Heart right ventricle (tissue), 16 donors: ENCODE measurements at regions not wholly inside any gene's neighbourhood (a gene's known extent, or its start where the extent isn't known, plus 50 kb on each side); places are given as distances from the start of the nearest gene placed in this dataset.
"Not testable (repeated sequence)": the region's sequence is repeated elsewhere in the genome, so short reads cannot be mapped to it uniquely, and the experiment has no call there.

Source experiments
- ATAC-seq, 8 donors: fragments of 200-7000 bp; cut with Tn5 transposase; one replicate each; pipeline ENCODE4 v1.9.1; 2020; ENCODE audit warnings: mild to moderate bottlenecking in 8 of 8, moderate library complexity in 8 of 8, moderate number of reproducible peaks in 1 of 8
- DNase-seq, 2 donors: peaks; one replicate each; pipeline ENCODE4 v3.0.0-alpha.2; 2020
- H3K27ac ChIP-seq, 10 donors: fragments of 200-600 bp; sonication (generic) in 2 of 10; one replicate each; pipeline versions ENCODE4 v1.5.0 to v1.8.0; 2020 to 2022; ENCODE audit warnings: mild to moderate bottlenecking in 3 of 10
- H3K27me3 ChIP-seq, 7 donors: fragments of 200-600 bp; one replicate each; pipeline ENCODE4 v1.8.0; 2021 to 2022; ENCODE audit warnings: mild to moderate bottlenecking in 2 of 7
- H3K36me3 ChIP-seq, 9 donors: fragments of 200-600 bp; sonication (generic) in 1 of 9; one replicate each; pipeline versions ENCODE4 v1.5.0 to v1.8.0; 2020 to 2022; ENCODE audit warnings: mild to moderate bottlenecking in 2 of 9
- H3K4me1 ChIP-seq, 9 donors: fragments of 200-600 bp; sonication (generic) in 1 of 9; one replicate each; pipeline versions ENCODE4 v1.5.0 to v1.8.0; 2020 to 2022; ENCODE audit warnings: mild to moderate bottlenecking in 4 of 9
- H3K4me3 ChIP-seq, 10 donors: fragments of 200-600 bp; sonication (generic) in 2 of 10; one replicate each; pipeline versions ENCODE4 v1.5.0 to v1.8.0; 2020 to 2022; ENCODE audit warnings: mild to moderate bottlenecking in 7 of 10, moderate library complexity in 2 of 10
- H3K9me3 ChIP-seq, 11 donors: fragments of 200-600 bp in 10 of 11; sonication (generic) in 2 of 11; one replicate each; pipeline versions ENCODE4 v1.5.0 to v1.8.0; 2013 to 2022; ENCODE audit warnings: mild to moderate bottlenecking in 2 of 11, control low read depth in 1 of 11, moderate library complexity in 1 of 11
- WGBS, 2 donors: extraction: QIAGEN DNeasy Blood & Tissue Kit; methylation state at CpG; one replicate each; pipeline ENCODE4 v1.1.7; 2013; ENCODE audit warnings: inconsistent platforms in 1 of 2; 5-methylcytosine and 5-hydroxymethylcytosine counted together
- intact Hi-C, 10 donors: fragments of 100-400 bp; cut with DNase I; formaldehyde crosslinking; loops; one replicate each; pipeline versions ENCODE4 v1.11.1 to v1.14.2; 2022
- donor health status: Arrhythmogenic right ventricular cardiomyopathy.
- donor health status: ischemic (EF 13 %, LVEDD 7.1; RV severe dilation, severe dysfunction).
- donor health status: healthy with polysubstance abuse.
- donor health status: DM: no; HTN: yes; CAD: no.
- donor health status: DM: no; HTN: no; CAD: no.
- donor health status: ischemic (EF 25% LVEDD 6.9; RV normal size, moderate dysfunction).
- donor health status: ischemic (EF 25% LVEDD 5.7; RV mildly dilated, moderate dysfunction).
- donor health status: healthy.
- donor health status: DM: yes; HTN: yes; CAD: no.
- donor health status: Ischemic cardiomyopathy.
- donor health status: ischemic (EF 35%, LVEDD 5.7; RV mildly dilated, moderate dysfunction).
- donor health status: nonischemic (EF 11% LVEDD 7.7; RV severe dilation, severe dysfunction).
- donor health status: DM: yes; HTN: yes; CAD: no.
- donor health status: PGD.
- donor health status: ischemic (EF 29% LVEDD 5.4; RV normal size, mild dysfunction).
- donor health status: nonischemic (EF 23%, LVEDD 6.1; RV moderate dilation, normal function).

- DNase-seq, ATAC-seq, H3K36me3 ChIP-seq, H3K9me3 ChIP-seq, H3K27me3 ChIP-seq, H3K4me1 ChIP-seq, intact Hi-C loops, H3K4me3 ChIP-seq, H3K27ac ChIP-seq: not testable (repeated sequence)
- WGBS, 2 donors, result 25% methylated on average over 3 of the region's 7 CpGs; no CpG with 5 or more reads in 1 of the 2 donors
These were observed 71.4 kb downstream of the ZNF195 start for GRCh38 chr11:3307584-3307983.

GRCh38 chr11:3301060-3301459 lies 68.8 kb upstream of the MRGPRE start:
- H3K4me1 ChIP-seq, H3K27me3 ChIP-seq, intact Hi-C loops, DNase-seq, H3K27ac ChIP-seq, ATAC-seq, H3K36me3 ChIP-seq, H3K9me3 ChIP-seq, H3K4me3 ChIP-seq: not testable (repeated sequence)
- no CpG with 5 or more reads among the region's 12 CpGs for WGBS, 2 donors

GRCh38 chr11:3300579-3300978 lies 68.4 kb upstream of the MRGPRE start:
- DNase-seq, H3K4me1 ChIP-seq, intact Hi-C loops, H3K4me3 ChIP-seq, H3K27me3 ChIP-seq, ATAC-seq, H3K36me3 ChIP-seq, H3K27ac ChIP-seq, H3K9me3 ChIP-seq: not testable (repeated sequence)
- no CpG with 5 or more reads among the region's 14 CpGs for WGBS, 2 donors

- H3K27me3 ChIP-seq, H3K4me3 ChIP-seq, H3K4me1 ChIP-seq, H3K9me3 ChIP-seq, ATAC-seq, DNase-seq, H3K36me3 ChIP-seq, H3K27ac ChIP-seq, intact Hi-C loops: not testable (repeated sequence)
- WGBS, 2 donors, result 92 to 93% methylated on average over 2 of the region's 5 CpGs
These were observed 65.6 kb upstream of the MRGPRE start for GRCh38 chr11:3297834-3298233.

- H3K4me3 ChIP-seq, H3K4me1 ChIP-seq, DNase-seq, H3K36me3 ChIP-seq, H3K27ac ChIP-seq, H3K9me3 ChIP-seq, H3K27me3 ChIP-seq, intact Hi-C loops: not testable (repeated sequence)
- ATAC-seq, result peak in 2 of 8 donors; percentile 37 to 64
- 32 to 54% methylated on average over 2 to 3 of the region's 7 CpGs for WGBS, 2 donors
These were observed 58.3 kb upstream of the MRGPRE start for GRCh38 chr11:3290563-3290962.

- no CpG with 5 or more reads among the region's 8 CpGs for WGBS, 2 donors
- H3K4me1 ChIP-seq, H3K27ac ChIP-seq, H3K27me3 ChIP-seq, H3K9me3 ChIP-seq, intact Hi-C loops, DNase-seq, H3K36me3 ChIP-seq, ATAC-seq, H3K4me3 ChIP-seq: not testable (repeated sequence)
These were observed 55.2 kb upstream of the MRGPRE start for GRCh38 chr11:3287326-3287905.

GRCh38 chr11:3285261-3285660 lies 53.0 kb upstream of the MRGPRE start:
- no CpG with 5 or more reads among the region's 3 CpGs for WGBS, 2 donors
- H3K27ac ChIP-seq, H3K27me3 ChIP-seq, H3K4me3 ChIP-seq, H3K36me3 ChIP-seq, intact Hi-C loops, H3K9me3 ChIP-seq, ATAC-seq, DNase-seq, H3K4me1 ChIP-seq: not testable (repeated sequence)

GRCh38 chr11:3284248-3284647 lies 52.0 kb upstream of the MRGPRE start:
- intact Hi-C loops, H3K27me3 ChIP-seq, H3K27ac ChIP-seq, DNase-seq, H3K36me3 ChIP-seq, H3K4me1 ChIP-seq, H3K9me3 ChIP-seq, H3K4me3 ChIP-seq: not testable (repeated sequence)
- no CpG with 5 or more reads among the region's 12 CpGs for WGBS, 2 donors
- ATAC-seq, result peak in 1 of 8 donors; percentile 53

GRCh38 chr11:3282692-3283091 lies 50.5 kb upstream of the MRGPRE start:
- H3K27ac ChIP-seq, DNase-seq, H3K9me3 ChIP-seq, H3K4me3 ChIP-seq, intact Hi-C loops, H3K27me3 ChIP-seq, H3K36me3 ChIP-seq, ATAC-seq, H3K4me1 ChIP-seq: not testable (repeated sequence)
- WGBS, 2 donors, result 88 to 91% methylated on average over 1 of the region's 4 CpGs
